Right renal pelvis (tissue), 4 donors: ENCODE measurements at regions not wholly inside any gene's neighbourhood (a gene's known extent, or its start where the extent isn't known, plus 50 kb on each side); places are given as distances from the start of the nearest gene placed in this dataset.

Source experiments
- DNase-seq, 4 donors: peaks; one replicate each; pipeline ENCODE4 v3.0.0-alpha.2; 2013; ENCODE audit warnings: low read depth in 4 of 4, low spot score in 3 of 4, missing footprints in 1 of 4

- no peak for DNase-seq
These were observed 153.7 kb upstream of the EGFLAM start for GRCh38 chr5:38104497-38105230.

GRCh38 chr5:38101897-38102296 lies 156.5 kb upstream of the EGFLAM start:
- DNase-seq = no peak

GRCh38 chr5:38099205-38100168 lies 158.9 kb upstream of the EGFLAM start:
- no peak for DNase-seq

GRCh38 chr5:38094889-38095288 lies 163.5 kb upstream of the EGFLAM start:
- no peak for DNase-seq

DNA sequence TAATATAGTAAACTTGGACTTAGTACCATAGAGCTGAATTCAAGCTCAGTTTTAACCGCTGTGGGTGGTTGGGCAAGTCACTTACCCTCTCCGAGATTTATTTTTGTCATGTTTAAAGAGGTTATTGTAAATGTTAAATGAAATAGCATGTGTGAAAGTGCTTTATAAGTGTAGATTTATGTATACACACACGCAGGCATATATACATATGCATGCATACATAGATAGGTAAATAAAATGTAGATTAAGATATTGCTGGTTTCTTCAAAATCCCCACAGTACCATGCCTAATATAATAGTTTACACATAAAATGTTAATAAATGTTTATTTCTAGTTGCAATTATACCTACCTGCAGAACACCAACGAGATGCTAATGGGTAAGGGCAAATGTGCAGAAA lies 164.5 kb upstream of the EGFLAM start:
- no peak for DNase-seq

GRCh38 chr5:38086777-38087176 lies 171.6 kb upstream of the EGFLAM start:
- no peak for DNase-seq

DNA sequence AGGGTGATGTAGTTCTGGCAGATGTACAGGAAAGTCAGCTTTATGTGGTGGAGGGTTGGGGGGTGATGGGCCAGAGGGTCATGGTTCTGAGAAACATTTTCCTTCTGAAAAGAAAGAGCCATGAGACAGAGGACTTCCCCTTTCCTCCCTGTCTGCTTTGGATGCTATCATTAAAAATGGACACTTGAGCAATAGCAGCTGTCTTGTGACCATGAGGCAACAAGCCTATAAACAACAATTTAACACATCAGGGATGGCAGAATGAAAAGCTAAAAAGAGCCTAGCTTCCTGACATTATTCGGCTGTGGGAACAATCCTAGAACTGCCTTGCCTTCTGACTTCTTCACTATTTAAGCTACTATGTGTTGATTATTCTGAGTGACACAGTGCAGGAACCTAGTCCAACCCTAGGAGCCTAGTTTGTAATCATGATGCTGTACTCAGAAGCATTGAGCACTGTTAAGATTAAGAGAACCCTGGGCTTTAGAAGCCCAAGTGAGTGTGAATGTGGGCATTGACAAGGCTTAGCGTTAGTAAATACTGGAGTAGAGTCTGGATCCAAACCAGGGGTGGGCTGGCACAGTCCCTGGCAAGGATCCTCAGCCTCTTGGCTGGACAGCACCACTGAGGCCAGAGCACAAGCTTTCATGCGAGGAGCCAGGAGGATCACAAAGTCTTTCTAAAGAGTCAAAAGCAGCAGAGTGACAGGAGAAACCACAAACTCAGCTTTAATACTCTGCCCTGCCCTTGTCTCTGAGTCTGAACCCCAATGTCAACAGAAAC lies 178.5 kb upstream of the EGFLAM start:
- no peak for DNase-seq

- no peak for DNase-seq
These were observed 180.2 kb upstream of the EGFLAM start for GRCh38 chr5:38078161-38078560.

DNA sequence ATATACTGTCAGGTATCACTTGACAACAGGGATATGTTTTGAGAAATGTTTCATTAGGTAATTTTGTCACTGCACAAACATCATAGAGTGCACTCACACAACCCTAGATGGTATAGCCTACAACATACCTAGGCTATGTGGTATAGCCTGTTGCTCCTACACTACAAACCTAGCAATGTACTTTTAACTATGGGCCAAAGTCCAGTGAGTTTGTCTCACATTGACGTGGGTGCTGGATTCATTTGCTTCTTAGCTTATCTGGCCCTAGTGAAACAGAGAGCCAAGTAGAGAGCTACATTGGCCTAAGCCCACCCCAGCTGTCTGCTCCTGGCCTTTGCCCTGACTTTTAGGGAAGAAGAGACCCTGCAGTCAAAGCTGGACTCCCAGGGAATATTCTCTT lies 180.7 kb upstream of the EGFLAM start:
- DNase-seq = no peak

GRCh38 chr5:38071831-38072694 lies 186.3 kb upstream of the EGFLAM start:
- DNase-seq = no peak

GRCh38 chr5:38070304-38070950 lies 187.9 kb upstream of the EGFLAM start:
- DNase-seq = no peak

GRCh38 chr5:38069360-38069759 lies 189.0 kb upstream of the EGFLAM start:
- DNase-seq = no peak

DNA sequence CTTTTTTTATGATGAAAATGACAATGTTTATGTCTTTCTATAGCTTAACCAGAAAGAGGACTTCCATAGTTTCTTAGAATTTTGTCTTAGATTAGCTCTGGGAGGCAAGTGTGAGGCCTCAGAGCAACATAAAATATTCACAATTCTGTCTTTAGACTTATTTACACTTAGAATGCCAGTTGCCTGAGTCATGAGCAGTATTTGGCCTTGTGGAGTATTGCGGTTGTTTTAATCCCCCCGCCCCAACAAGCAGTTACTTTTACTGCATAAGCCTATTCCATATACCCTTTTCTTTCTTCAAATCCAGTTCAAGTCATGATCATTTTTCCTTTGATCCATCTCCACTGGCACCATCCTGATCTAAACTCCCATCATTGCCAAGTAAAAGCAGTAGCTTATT lies 198.0 kb upstream of the EGFLAM start:
- no peak for DNase-seq

GRCh38 chr5:38059876-38060275 lies 198.5 kb upstream of the EGFLAM start:
- DNase-seq = no peak

GRCh38 chr5:38051711-38052511 lies 206.4 kb upstream of the EGFLAM start:
- DNase-seq = no peak

GRCh38 chr5:38048400-38048799 lies 208.6 kb upstream of the GDNF start:
- no peak for DNase-seq

- no peak for DNase-seq
These were observed 206.3 kb upstream of the GDNF start for GRCh38 chr5:38046103-38046502.

DNA sequence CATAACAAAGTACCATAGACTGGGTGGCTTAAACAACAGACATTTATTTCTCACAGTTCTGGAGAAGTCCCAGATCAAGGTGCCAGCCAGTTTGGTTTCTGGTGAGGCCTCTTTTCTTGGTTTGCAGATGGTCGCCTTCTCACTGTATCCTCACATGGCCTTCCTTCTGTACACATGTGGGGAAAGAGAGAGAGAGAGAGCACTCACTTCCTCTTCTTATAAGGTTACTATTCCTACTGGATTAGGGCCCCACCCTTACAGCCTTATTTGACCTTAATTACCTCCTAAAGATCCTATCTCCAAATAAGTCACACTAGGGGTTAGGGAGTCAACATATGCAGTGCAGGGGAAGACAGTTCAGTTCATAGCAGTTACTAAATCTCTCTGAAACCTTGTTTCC lies 205.6 kb upstream of the GDNF start:
- DNase-seq = no peak

GRCh38 chr5:38039826-38040225 lies 200.0 kb upstream of the GDNF start:
- DNase-seq = no peak
